ENCODE measurements at regions not wholly inside any gene's neighbourhood (a gene's known extent, or its start where the extent isn't known, plus 50 kb on each side); places are given as distances from the start of the nearest gene placed in this dataset.

GRCh38 chr7:50199824-50200223 is 104.7 kb upstream of the IKZF1 start:
- H3K4me3 Mint-ChIP-seq = no peak overlapping the region
- H3K9me3 Mint-ChIP-seq = no peaks in the 10 kb centered on the region
- H3K36me3 Mint-ChIP-seq = no peaks in the 10 kb centered on the region
- no peaks in the 10 kb centered on the region for H3K27me3 Mint-ChIP-seq
- no peak for ATAC-seq
- peaks cover 45% of the 10 kb centered on the region for H3K4me1 Mint-ChIP-seq
- no peak overlapping the region for H3K27ac Mint-ChIP-seq

GRCh38 chr7:50197549-50197948 is 104.5 kb upstream of the ZPBP start:
- Mint-ChIP-seq H3K27me3 (no peaks in the 10 kb centered on the region), H3K27ac (peak overlapping the region; percentile 85), H3K4me3 (peak overlapping the region; percentile 11), H3K4me1 (peaks cover 30% of the 10 kb centered on the region), H3K9me3 (no peaks in the 10 kb centered on the region), H3K36me3 (no peaks in the 10 kb centered on the region)
- peak; percentile 97 for ATAC-seq

- Mint-ChIP-seq H3K4me1 (peaks cover 30% of the 10 kb centered on the region), H3K27me3 (no peaks in the 10 kb centered on the region), H3K4me3 (no peak overlapping the region), H3K27ac (peak overlapping the region; percentile 85), H3K9me3 (no peaks in the 10 kb centered on the region), H3K36me3 (no peaks in the 10 kb centered on the region)
- ATAC-seq = no peak
These were observed 103.7 kb upstream of the ZPBP start for GRCh38 chr7:50196719-50197118.

GRCh38 chr7:50190776-50191175 is 97.7 kb upstream of the ZPBP start:
- H3K9me3 Mint-ChIP-seq = peaks cover 14% of the 10 kb centered on the region
- H3K36me3 Mint-ChIP-seq = peaks cover 16% of the 10 kb centered on the region
- H3K27ac Mint-ChIP-seq = no peak overlapping the region
- H3K4me1 Mint-ChIP-seq = peaks cover 11% of the 10 kb centered on the region
- H3K27me3 Mint-ChIP-seq = no peaks in the 10 kb centered on the region
- ATAC-seq = no peak
- no peak overlapping the region for H3K4me3 Mint-ChIP-seq

DNA sequence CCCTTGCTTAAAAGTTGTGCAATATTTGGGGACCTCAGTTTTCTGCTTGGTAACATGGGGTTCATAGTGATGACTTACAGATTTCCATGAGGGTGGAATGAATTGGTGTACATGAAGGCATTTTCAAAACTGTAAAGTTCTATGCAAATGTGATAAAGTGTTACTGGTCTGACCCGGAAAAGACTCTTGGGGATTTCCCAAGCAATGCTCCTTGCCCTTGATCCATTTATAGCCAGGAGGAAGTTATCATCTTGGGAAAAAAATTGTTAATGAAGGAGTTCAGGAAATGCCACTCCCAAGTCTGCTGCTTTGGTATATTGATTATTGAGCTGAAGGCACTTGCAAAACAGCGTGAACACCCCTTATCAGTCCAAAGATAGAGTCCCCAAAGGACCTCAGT is 96.3 kb upstream of the ZPBP start:
- Mint-ChIP-seq H3K27me3 (no peaks in the 10 kb centered on the region), H3K27ac (no peak overlapping the region), H3K9me3 (peaks cover 14% of the 10 kb centered on the region), H3K4me1 (peaks cover 20% of the 10 kb centered on the region), H3K4me3 (no peak overlapping the region), H3K36me3 (peaks cover 16% of the 10 kb centered on the region)
- ATAC-seq = no peak

DNA sequence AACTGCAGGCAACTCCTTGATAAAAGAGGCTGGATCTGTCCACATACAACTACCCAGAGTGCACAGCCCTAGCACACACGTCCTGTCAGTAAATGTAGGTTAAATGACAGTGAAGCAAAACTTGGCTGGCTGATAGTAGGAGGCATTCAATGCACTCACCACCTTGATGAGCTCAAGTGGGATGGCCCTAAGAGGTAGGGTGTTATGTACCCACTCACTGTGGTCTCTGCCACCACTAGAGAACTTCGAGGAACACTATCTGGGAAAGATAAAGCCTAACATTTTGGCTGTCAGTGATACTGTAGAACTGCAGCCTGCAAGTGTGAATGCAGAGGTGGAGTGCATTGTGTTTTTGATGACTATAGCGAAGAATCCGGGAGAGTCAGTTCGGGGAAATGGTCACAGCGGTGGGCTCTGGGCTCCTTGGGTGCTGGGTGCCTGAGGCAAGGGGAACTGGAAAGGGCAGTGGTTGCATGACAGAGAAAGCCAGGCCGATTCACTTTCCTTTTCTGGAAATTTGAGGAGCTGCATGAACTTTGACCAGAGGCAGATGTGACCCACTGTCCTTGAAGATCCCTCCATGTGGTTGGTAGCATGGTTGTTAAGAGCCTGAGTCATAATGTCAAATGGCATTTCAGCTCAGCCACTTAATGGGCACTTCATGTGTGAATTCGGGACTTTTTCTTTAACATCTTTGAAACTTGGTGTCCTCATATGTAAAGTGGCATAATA is 93.1 kb upstream of the ZPBP start:
- H3K9me3 Mint-ChIP-seq = peaks cover 14% of the 10 kb centered on the region
- no peaks in the 10 kb centered on the region for H3K27me3 Mint-ChIP-seq
- no peak for ATAC-seq
- peaks cover 26% of the 10 kb centered on the region for H3K4me1 Mint-ChIP-seq
- H3K36me3 Mint-ChIP-seq = peaks cover 16% of the 10 kb centered on the region
- H3K4me3 Mint-ChIP-seq = no peak overlapping the region
- H3K27ac Mint-ChIP-seq = no peak overlapping the region

- Mint-ChIP-seq H3K4me3 (no peak overlapping the region), H3K27me3 (no peaks in the 10 kb centered on the region), H3K27ac (peak overlapping the region; percentile 34), H3K9me3 (peaks cover 9% of the 10 kb centered on the region), H3K36me3 (peaks cover 8% of the 10 kb centered on the region), H3K4me1 (peaks cover 26% of the 10 kb centered on the region)
- ATAC-seq = peak; percentile 60
These were observed 92.2 kb upstream of the ZPBP start for GRCh38 chr7:50185208-50185607.

DNA sequence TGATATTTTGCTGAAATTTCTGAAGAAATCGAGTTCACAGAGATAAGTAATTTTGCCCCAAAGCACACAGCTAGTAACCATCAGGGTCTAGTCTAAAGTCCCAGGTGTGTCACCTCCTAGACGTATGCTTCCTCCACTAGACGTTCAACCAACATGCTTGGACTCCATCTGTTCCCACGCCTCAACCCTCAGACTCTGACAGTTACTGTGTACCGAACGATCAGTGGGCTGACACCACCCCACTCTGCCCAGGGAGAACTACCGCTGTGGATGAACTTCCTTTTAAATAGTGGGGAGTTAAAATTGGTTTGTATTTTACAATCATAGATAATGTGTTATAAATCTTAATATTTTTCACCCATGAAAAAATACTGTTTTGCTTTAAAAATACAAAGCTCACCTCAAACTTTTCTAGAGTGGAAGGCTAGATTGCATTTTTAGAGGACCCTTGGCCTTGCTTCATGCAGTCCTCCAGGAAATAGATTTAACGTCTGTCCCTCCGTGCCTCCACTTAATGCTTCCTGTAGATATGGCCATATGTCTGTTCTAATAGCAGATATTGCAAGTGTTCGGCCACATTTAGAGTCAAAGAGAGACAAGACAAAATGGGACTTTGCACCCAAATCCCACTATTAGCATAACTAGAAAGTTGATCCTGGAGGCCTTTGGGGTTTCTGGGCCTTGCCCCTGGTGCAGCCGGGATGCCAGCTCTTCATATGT is 91.4 kb upstream of the ZPBP start:
- H3K27ac Mint-ChIP-seq = peak overlapping the region; percentile 34
- ATAC-seq = no peak
- H3K4me3 Mint-ChIP-seq = no peak overlapping the region
- peaks cover 5% of the 10 kb centered on the region for H3K9me3 Mint-ChIP-seq
- H3K36me3 Mint-ChIP-seq = peaks cover 6% of the 10 kb centered on the region
- no peaks in the 10 kb centered on the region for H3K27me3 Mint-ChIP-seq
- peaks cover 21% of the 10 kb centered on the region for H3K4me1 Mint-ChIP-seq

- H3K27me3 Mint-ChIP-seq = no peaks in the 10 kb centered on the region
- no peaks in the 10 kb centered on the region for H3K9me3 Mint-ChIP-seq
- no peaks in the 10 kb centered on the region for H3K36me3 Mint-ChIP-seq
- H3K4me3 Mint-ChIP-seq = no peak overlapping the region
- H3K4me1 Mint-ChIP-seq = peaks cover 16% of the 10 kb centered on the region
- H3K27ac Mint-ChIP-seq = peak overlapping the region; percentile 20
- no peak for ATAC-seq
These were observed 89.7 kb upstream of the ZPBP start for GRCh38 chr7:50182759-50183158.

DNA sequence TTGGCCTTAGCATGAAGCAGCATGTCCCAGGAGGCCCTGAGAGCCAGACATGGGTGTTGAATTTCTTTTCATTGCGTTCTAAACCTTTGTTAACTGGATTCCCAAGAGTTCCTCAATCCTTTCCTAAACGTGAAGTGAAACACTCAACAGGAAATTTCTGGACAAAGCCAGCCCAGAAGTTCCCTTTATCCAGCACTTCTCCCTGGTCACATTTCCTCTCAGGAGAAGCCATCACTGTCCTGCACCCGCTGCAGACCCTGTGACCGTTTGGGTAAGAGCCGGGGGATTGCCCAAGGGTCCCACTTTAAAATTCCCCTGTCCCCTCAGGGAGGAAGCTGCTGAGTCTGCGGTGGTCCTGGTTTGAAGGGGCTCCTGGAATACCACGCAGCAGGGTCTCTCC is 88.0 kb upstream of the ZPBP start:
- Mint-ChIP-seq H3K4me3 (no peak overlapping the region), H3K9me3 (no peaks in the 10 kb centered on the region), H3K36me3 (no peaks in the 10 kb centered on the region), H3K4me1 (peaks cover 16% of the 10 kb centered on the region), H3K27ac (no peak overlapping the region), H3K27me3 (no peaks in the 10 kb centered on the region)
- ATAC-seq = no peak

DNA sequence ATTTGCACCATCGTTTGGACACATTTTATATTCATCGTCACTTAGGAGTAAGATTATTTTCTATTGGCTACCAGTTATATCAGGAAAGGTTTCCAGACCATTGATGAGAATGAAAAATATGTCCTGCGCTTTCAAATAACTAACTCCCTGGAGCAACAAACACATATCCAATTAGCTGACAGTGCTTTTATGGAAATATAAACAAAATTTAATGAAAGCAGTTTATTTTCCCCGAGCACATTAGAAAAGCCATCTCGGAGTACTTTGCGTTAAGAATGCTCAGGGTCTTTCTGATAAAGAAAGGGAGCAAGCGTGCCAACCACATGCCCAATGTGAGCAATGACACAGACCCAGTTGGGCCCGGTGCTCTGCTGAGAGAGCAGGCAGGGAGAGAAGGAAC is 85.1 kb upstream of the ZPBP start:
- ATAC-seq = no peak
- H3K27me3 Mint-ChIP-seq = no peaks in the 10 kb centered on the region

GRCh38 chr7:50174948-50175347 is 81.9 kb upstream of the ZPBP start:
- Mint-ChIP-seq H3K4me3 (no peak overlapping the region), H3K27me3 (no peaks in the 10 kb centered on the region), H3K36me3 (no peaks in the 10 kb centered on the region), H3K4me1 (no peaks in the 10 kb centered on the region), H3K9me3 (no peaks in the 10 kb centered on the region), H3K27ac (no peak overlapping the region)
- ATAC-seq = no peak

More for the DNA sequence above, 85.1 kb upstream of the ZPBP start:
- Mint-ChIP-seq H3K4me1 (peaks cover 7% of the 10 kb centered on the region), H3K27ac (no peak overlapping the region), H3K9me3 (no peaks in the 10 kb centered on the region), H3K36me3 (no peaks in the 10 kb centered on the region), H3K4me3 (no peak overlapping the region)

- ATAC-seq = peak; percentile 93
- Mint-ChIP-seq H3K27me3 (no peaks in the 10 kb centered on the region), H3K4me1 (peaks cover 46% of the 10 kb centered on the region), H3K4me3 (peak overlapping the region; percentile 64), H3K9me3 (no peaks in the 10 kb centered on the region), H3K27ac (peak overlapping the region; percentile 98), H3K36me3 (no peaks in the 10 kb centered on the region)
These were observed 74.2 kb upstream of the ZPBP start for GRCh38 chr7:50166997-50167965.

DNA sequence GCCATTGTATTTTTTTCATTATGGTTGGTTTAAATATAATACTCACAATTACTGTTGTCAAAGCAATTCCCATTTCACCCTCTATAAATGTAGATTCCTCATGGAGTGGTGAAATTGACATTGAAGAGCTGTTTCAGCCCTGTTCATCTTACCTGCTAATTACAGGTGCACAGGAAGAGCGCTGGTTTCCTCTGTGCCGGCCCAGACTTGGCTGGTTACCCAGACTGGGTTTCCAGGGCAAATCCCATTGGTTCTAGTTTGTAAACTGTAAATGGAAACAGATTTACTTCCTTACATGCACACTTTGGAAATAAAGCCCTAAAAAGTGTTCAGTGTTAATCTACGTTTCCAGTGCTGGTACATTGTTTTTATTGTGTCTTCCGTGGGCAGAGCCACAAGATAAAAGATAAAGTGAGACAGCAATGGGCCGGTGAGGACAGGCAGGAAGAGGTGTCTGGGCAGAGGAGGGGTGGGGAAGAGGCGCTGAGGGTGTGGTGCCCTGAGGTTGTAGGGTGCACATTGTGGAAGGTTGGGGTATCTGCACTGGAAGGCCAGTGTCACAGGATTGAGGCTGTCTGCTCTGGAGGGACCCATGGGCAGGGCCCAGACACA is 71.6 kb upstream of the ZPBP start:
- H3K27ac Mint-ChIP-seq = peak overlapping the region; percentile 70

GRCh38 chr7:50160206-50160605 is 67.2 kb upstream of the ZPBP start:
- Mint-ChIP-seq H3K27me3 (no peaks in the 10 kb centered on the region), H3K27ac (no peak overlapping the region), H3K36me3 (no peaks in the 10 kb centered on the region), H3K4me1 (peaks cover 35% of the 10 kb centered on the region), H3K9me3 (peaks cover 3% of the 10 kb centered on the region), H3K4me3 (no peak overlapping the region)
- no peak for ATAC-seq

More for the DNA sequence above, 71.6 kb upstream of the ZPBP start:
- ATAC-seq = no peak
- no peaks in the 10 kb centered on the region for H3K27me3 Mint-ChIP-seq
- peaks cover 52% of the 10 kb centered on the region for H3K4me1 Mint-ChIP-seq
- H3K9me3 Mint-ChIP-seq = no peaks in the 10 kb centered on the region
- no peaks in the 10 kb centered on the region for H3K36me3 Mint-ChIP-seq
- no peak overlapping the region for H3K4me3 Mint-ChIP-seq
